ENCODE measurements at regions not wholly inside any gene's neighbourhood (a gene's known extent, or its start where the extent isn't known, plus 50 kb on each side); places are given as distances from the start of the nearest gene placed in this dataset.
"Not testable (repeated sequence)": the region's sequence is repeated elsewhere in the genome, so short reads cannot be mapped to it uniquely, and the experiment has no call there.

- Histone ChIP-seq H3K9me3 (ENCODE audit: control insufficient read depth, insufficient read depth, low read depth, low read length) (no peaks in the 10 kb centered on the region), H3K27ac (ENCODE audit: extremely low read depth, low read depth, low read length) (no peak overlapping the region), H3K4me3 (ENCODE audit: low read depth, low read length) (no peak overlapping the region), H3K36me3 (ENCODE audit: control insufficient read depth in 2 of 2, insufficient read depth in 1 of 2, low read length in 2 of 2) (no peaks in the 10 kb centered on the region), H3K4me1 (ENCODE audit: control insufficient read depth, insufficient read depth, low read length) (no peaks in the 10 kb centered on the region)
- POLR2A ChIA-PET, result no interaction called here
- CTCF ChIA-PET, result no interaction called here
- TF ChIP-seq ZBTB6 (tag by site-specific recombination; IDR thresholded peaks at IDR 0.05) (no peak), ZNF449 (tag by site-specific recombination; IDR thresholded peaks at IDR 0.05) (no peak), ZNF596 (tag by site-specific recombination; IDR thresholded peaks at IDR 0.05) (no peak), ZNF610 (tag by site-specific recombination; IDR thresholded peaks at IDR 0.05; ENCODE audit: borderline replicate concordance) (no peak), INSM2 (tag by site-specific recombination; IDR thresholded peaks at IDR 0.05) (no peak), ZNF585B (tag by site-specific recombination; IDR thresholded peaks at IDR 0.05) (no peak), ZNF148 (tag by site-specific recombination; IDR thresholded peaks at IDR 0.05; ENCODE audit: borderline replicate concordance) (no peak), ZBTB49 (tag by site-specific recombination; IDR thresholded peaks at IDR 0.05; ENCODE audit: low read depth) (no peak), ZNF776 (tag by site-specific recombination; IDR thresholded peaks at IDR 0.05; ENCODE audit: borderline replicate concordance) (no peak), ZNF416 (tag by site-specific recombination; IDR thresholded peaks at IDR 0.05) (no peak), ZNF366 (tag by site-specific recombination; conservative IDR thresholded peaks at IDR 0.05) (no peak), ZNF701 (tag by site-specific recombination; IDR thresholded peaks at IDR 0.05) (no peak), BCL6B (tag by site-specific recombination; IDR thresholded peaks at IDR 0.05) (no peak), ZNF221 (tag by site-specific recombination; IDR thresholded peaks at IDR 0.05; ENCODE audit: borderline replicate concordance) (no peak), GLIS2 (tag by site-specific recombination; IDR thresholded peaks at IDR 0.05) (no peak), CTCF (tag by site-specific recombination; IDR thresholded peaks at IDR 0.05) (no peak)
Measured at GRCh38 chr6:167405778-167406532, 81.1 kb downstream of the TTLL2 start.

GRCh38 chr6:167406533-167407238 is 81.8 kb downstream of the TTLL2 start:
- H3K9me3 ChIP-seq (ENCODE audit: control insufficient read depth, insufficient read depth, low read depth, low read length); H3K27ac ChIP-seq (ENCODE audit: extremely low read depth, low read depth, low read length); H3K4me1 ChIP-seq (ENCODE audit: control insufficient read depth, insufficient read depth, low read length); H3K4me3 ChIP-seq (ENCODE audit: low read depth, low read length); POLR2A ChIA-PET; H3K36me3 ChIP-seq (ENCODE audit: control insufficient read depth in 2 of 2, insufficient read depth in 1 of 2, low read length in 2 of 2): not testable (repeated sequence)
- CTCF ChIA-PET, result interaction anchor here (0.9 kb wide), 1 partner anchor 126 kb away, joined by 3 read pairs; no protein-coding TSS in a partner anchor

Measured in HEK293 (cell line).